ENCODE measurements at regions not wholly inside any gene's neighbourhood (a gene's known extent, or its start where the extent isn't known, plus 50 kb on each side); places are given as distances from the start of the nearest gene placed in this dataset.

GRCh38 chr3:137242836-137243400 is 285.1 kb downstream of the IL20RB start:
- no peak for TF ChIP-seq CTCF (conservative IDR thresholded peaks at IDR 0.05; ENCODE audit: low read length)
- TF ChIP-seq EZH2phosphoT487 (IDR thresholded peaks at IDR 0.05; ENCODE audit: borderline replicate concordance, low read depth, low read length): no peak
